A673 (cell line): ENCODE measurements at regions not wholly inside any gene's neighbourhood (a gene's known extent, or its start where the extent isn't known, plus 50 kb on each side); places are given as distances from the start of the nearest gene placed in this dataset.

Experiments used
- BruUV-seq: library from RNA; stranded (reverse); fragments of 400-500 nt; replicated peaks from 2 replicates; lab custom pipeline; 2021; lab: Mats Ljungman, UMichigan
- CTCF ChIA-PET: fragments of 300-600 bp; sonication (Branson Sonifier 250); formaldehyde crosslinking; loops from one replicate; lab custom pipeline; 2022; ENCODE audit warnings: antibody characterized with exemption; lab: Charles Lee
- POLR2A ChIA-PET: fragments of 300-600 bp; sonication (Branson Sonifier 250); formaldehyde crosslinking; loops from one replicate; lab custom pipeline; 2022; ENCODE audit warnings: antibody characterized with exemption; ENCODE audit not compliant: low non-redundant PET; lab: Charles Lee
- DNase-seq: peaks from one replicate; pipeline ENCODE4 v3.0.0-alpha.2; 2015; ENCODE audit warnings: low spot score
- H3K27ac ChIP-seq: fragments of 200-600 bp; sonication (generic); 2 replicates; pipeline ENCODE4 v1.5.1; 2016; ENCODE audit warnings: mixed run types, low read depth, mild to moderate bottlenecking, mixed read lengths, antibody characterized with exemption, low read length; ENCODE audit not compliant: poor library complexity, severe bottlenecking
- H3K27me3 ChIP-seq: fragments of 200-600 bp; sonication (generic); replicated peaks from 2 replicates; pipeline ENCODE4 v1.6.1; 2017; ENCODE audit warnings: mixed run types, low read depth, mild to moderate bottlenecking, mixed read lengths, antibody characterized with exemption, low read length; ENCODE audit not compliant: insufficient read depth, poor library complexity
- H3K36me3 ChIP-seq: fragments of 200-600 bp; sonication (generic); 2 replicates; pipeline ENCODE4 v1.6.1; 2016; ENCODE audit warnings: mixed run types, mild to moderate bottlenecking, mixed read lengths, antibody characterized with exemption, low read length; ENCODE audit not compliant: insufficient read depth, poor library complexity, severe bottlenecking
- H3K4me1 ChIP-seq: fragments of 200-600 bp; sonication (generic); 2 replicates; pipeline ENCODE4 v1.6.1; 2017; ENCODE audit warnings: mixed run types, mild to moderate bottlenecking, mixed read lengths, antibody characterized with exemption, low read length; ENCODE audit not compliant: insufficient read depth, poor library complexity, severe bottlenecking
- H3K4me3 ChIP-seq: fragments of 200-600 bp; sonication (generic); 2 replicates; pipeline ENCODE4 v1.5.1; 2016; ENCODE audit warnings: low read depth, mixed run types, mild to moderate bottlenecking, mixed read lengths, low read length; ENCODE audit not compliant: poor library complexity, severe bottlenecking
- H3K9me3 ChIP-seq: fragments of 200-600 bp; sonication (generic); 2 replicates; pipeline ENCODE4 v1.6.1; 2016; ENCODE audit warnings: mixed run types, low read depth, mild to moderate bottlenecking, mixed read lengths, antibody characterized with exemption, low read length; ENCODE audit not compliant: poor library complexity, severe bottlenecking
- CTCF ChIP-seq: fragments of 300-800, 200-600 bp; sonication (generic); conservative IDR thresholded peaks from 2 replicates; pipeline ENCODE4 v1.5.1; 2017; ENCODE audit warnings: low read depth, mild to moderate bottlenecking, antibody characterized with exemption, low read length, moderate library complexity, mixed read lengths
- EZH2 ChIP-seq: fragments of 200-600 bp; sonication (generic); IDR thresholded peaks from 2 replicates; pipeline ENCODE4 v1.6.1; 2017; ENCODE audit warnings: borderline replicate concordance, low read depth, mild to moderate bottlenecking, mixed read lengths, antibody characterized with exemption, low read length; ENCODE audit not compliant: poor library complexity, severe bottlenecking
- intact Hi-C: fragments of 100-400 bp; cut with micrococcal nuclease; formaldehyde crosslinking; loops from one replicate; pipeline ENCODE4 v1.10.0; 2022; ENCODE audit not compliant: unreplicated experiment

GRCh38 chr2:85956646-85957039, 67.9 kb upstream of the ST3GAL5 start:
- CTCF ChIA-PET, result no interaction called here

GRCh38 chr2:85954590-85955458, 66.0 kb upstream of the ST3GAL5 start:
- no peak for DNase-seq
- BruUV-seq, result no TSS peak

More at GRCh38 chr2:85956646-85957039, 67.9 kb upstream of the ST3GAL5 start:
- H3K9me3 ChIP-seq, result no peaks in the 10 kb centered on the region
- no peaks in the 10 kb centered on the region for H3K36me3 ChIP-seq
- TF ChIP-seq EZH2 (no peak), CTCF (no peak)
- POLR2A ChIA-PET, result no interaction called here
- H3K27me3 ChIP-seq, result no peaks in the 10 kb centered on the region
- H3K4me1 ChIP-seq, result no peaks in the 10 kb centered on the region
- peak; percentile 65 for DNase-seq
- H3K27ac ChIP-seq, result no peak overlapping the region
- intact Hi-C loops, result no loop called here
- BruUV-seq, result no TSS peak
- no peak overlapping the region for H3K4me3 ChIP-seq

GRCh38 chr2:85954192-85954589, 65.4 kb upstream of the ST3GAL5 start:
- intact Hi-C loops, result no loop called here
- ChIA-PET CTCF (no interaction called here), POLR2A (no interaction called here)
- H3K9me3 ChIP-seq, result no peaks in the 10 kb centered on the region
- H3K36me3 ChIP-seq, result no peaks in the 10 kb centered on the region
- H3K4me1 ChIP-seq, result no peaks in the 10 kb centered on the region
- no peak overlapping the region for H3K27ac ChIP-seq
- no peaks in the 10 kb centered on the region for H3K27me3 ChIP-seq
- TF ChIP-seq CTCF (no peak), EZH2 (no peak)
- H3K4me3 ChIP-seq, result no peak overlapping the region
- no peak for DNase-seq
- BruUV-seq, result no TSS peak

More at GRCh38 chr2:85954590-85955458, 66.0 kb upstream of the ST3GAL5 start:
- Histone ChIP-seq H3K4me3 (no peak overlapping the region), H3K27ac (no peak overlapping the region), H3K4me1 (no peaks in the 10 kb centered on the region), H3K9me3 (no peaks in the 10 kb centered on the region), H3K36me3 (no peaks in the 10 kb centered on the region), H3K27me3 (no peaks in the 10 kb centered on the region)
- CTCF ChIA-PET, result no interaction called here
- intact Hi-C loops, result no loop called here
- POLR2A ChIA-PET, result no interaction called here
- no peak for TF ChIP-seq CTCF
- TF ChIP-seq EZH2, result no peak
